ENCODE measurements at regions not wholly inside any gene's neighbourhood (a gene's known extent, or its start where the extent isn't known, plus 50 kb on each side); places are given as distances from the start of the nearest gene placed in this dataset.

- DNase-seq: no peak
Observed at GRCh38 chr3:18030371-18030870, 288.0 kb upstream of the TBC1D5 start.

GRCh38 chr3:18027161-18027939 lies 284.9 kb upstream of the TBC1D5 start:
- DNase-seq: no peak

- DNase-seq: no peak
Observed at GRCh38 chr3:18024715-18025114, 282.3 kb upstream of the TBC1D5 start.

GRCh38 chr3:18019161-18019495 lies 276.7 kb upstream of the TBC1D5 start:
- DNase-seq: no peak

- no peak for DNase-seq
Observed at GRCh38 chr3:18018491-18019160, 276.2 kb upstream of the TBC1D5 start.

GRCh38 chr3:18016366-18016765 lies 273.9 kb upstream of the TBC1D5 start:
- DNase-seq: no peak

GRCh38 chr3:18012933-18013332 lies 270.5 kb upstream of the TBC1D5 start:
- no peak for DNase-seq

- no peak for DNase-seq
Observed at GRCh38 chr3:18012436-18012835, 270.0 kb upstream of the TBC1D5 start.

GRCh38 chr3:18011387-18011786 lies 269.0 kb upstream of the TBC1D5 start:
- no peak for DNase-seq

GRCh38 chr3:18010001-18010400 lies 267.6 kb upstream of the TBC1D5 start:
- DNase-seq: no peak

- DNase-seq: no peak
Observed at GRCh38 chr3:18008706-18009368, 266.4 kb upstream of the TBC1D5 start.

GRCh38 chr3:18007980-18008379 lies 265.5 kb upstream of the TBC1D5 start:
- DNase-seq: no peak

- no peak for DNase-seq
Observed at GRCh38 chr3:17995769-17996168, 253.3 kb upstream of the TBC1D5 start.

GRCh38 chr3:17994167-17994566 lies 251.7 kb upstream of the TBC1D5 start:
- no peak for DNase-seq

- DNase-seq: no peak
Observed at GRCh38 chr3:17990390-17990789, 248.0 kb upstream of the TBC1D5 start.

GRCh38 chr3:17986348-17986816 lies 244.0 kb upstream of the TBC1D5 start:
- no peak for DNase-seq

- no peak for DNase-seq
Observed at GRCh38 chr3:17985658-17986347, 243.4 kb upstream of the TBC1D5 start.

GRCh38 chr3:17983106-17983505 lies 240.7 kb upstream of the TBC1D5 start:
- no peak for DNase-seq

GRCh38 chr3:17982211-17982880 lies 239.9 kb upstream of the TBC1D5 start:
- DNase-seq: no peak

GRCh38 chr3:17980863-17981262 lies 238.4 kb upstream of the TBC1D5 start:
- DNase-seq: no peak

GRCh38 chr3:17979911-17980310 lies 237.5 kb upstream of the TBC1D5 start:
- no peak for DNase-seq

- DNase-seq: no peak
Observed at GRCh38 chr3:17979252-17979651, 236.8 kb upstream of the TBC1D5 start.

All from stimulated activated CD4-positive, alpha-beta T cell treated with anti-CD3 and anti-CD28 coated beads, Interleukin-4, amount 100 ng/mL, for 1 hour (primary cell).